HCT116 (cell line): ENCODE measurements at regions not wholly inside any gene's neighbourhood (a gene's known extent, or its start where the extent isn't known, plus 50 kb on each side); places are given as distances from the start of the nearest gene placed in this dataset.

Experiments
- ATAC-seq: fragments of 200-7000 bp; cut with Tn5 transposase; 2 replicates; pipeline ENCODE4 v1.9.1; 2020; ENCODE audit warnings: mild to moderate bottlenecking, moderate library complexity
- BruUV-seq: library from RNA; stranded (reverse); fragments of 400-500 nt; replicated peaks from 2 replicates; lab custom pipeline; 2021; lab: Mats Ljungman, UMichigan
- CTCF ChIA-PET: fragments of 300-600 bp; sonication (Branson Sonifier 250); formaldehyde crosslinking; loops from one replicate; lab custom pipeline; 2021; ENCODE audit warnings: antibody characterized with exemption; lab: Charles Lee
- POLR2A ChIA-PET: fragments of 300-600, 350-600 bp; sonication (Branson Sonifier 250); formaldehyde crosslinking; loops from one replicate; lab custom pipeline; 2021; ENCODE audit warnings: antibody characterized with exemption; lab: Charles Lee
- RAD21 ChIA-PET, 2 experiments: fragments of 300-600 bp; sonication (Branson Sonifier 250); formaldehyde crosslinking; loops; one replicate each; lab custom pipeline; 2023; ENCODE audit warnings: low total read pairs in 2 of 2; ENCODE audit not compliant: uncharacterized antibody in 2 of 2, unreplicated experiment in 2 of 2, low non-redundant PET in 1 of 2; lab: Charles Lee
- DNase-seq: peaks from one replicate; pipeline ENCODE4 v3.0.0-alpha.2; 2010; ENCODE audit warnings: low read depth, low spot score
- H2AFZ ChIP-seq: fragments of 200-600 bp; shearing (Covaris generic), sonication (generic); 2 replicates; pipeline ENCODE4 v1.6.1; 2017; ENCODE audit warnings: low read depth, mixed run types, mixed read lengths, antibody characterized with exemption, low read length; ENCODE audit not compliant: poor library complexity, severe bottlenecking
- H3K27ac ChIP-seq: 2 replicates; pipeline ENCODE4 v1.5.1; 2012; ENCODE audit warnings: low read depth, low read length
- H3K27me3 ChIP-seq: fragments of 200-600 bp; sonication (generic); 2 replicates; pipeline ENCODE4 v1.6.1; 2016; ENCODE audit warnings: mixed run types, low read length, mixed read lengths; ENCODE audit not compliant: insufficient read depth
- H3K36me3 ChIP-seq, 2 experiments: fragments of 200-500 bp in 1 of 2; fragments of 200-600 bp in 1 of 2; sonication (Bioruptor generic) in 1 of 2; sonication (generic) in 1 of 2; 2 replicates each; pipeline versions ENCODE4 v1.5.1 to v1.6.1; 2014 to 2016; ENCODE audit warnings: low read length in 2 of 2, inconsistent platforms in 1 of 2, mixed read lengths in 1 of 2, mixed run types in 1 of 2; ENCODE audit not compliant: insufficient read depth in 2 of 2, control insufficient read depth in 1 of 2
- H3K4me1 ChIP-seq, 2 experiments: fragments of 200-600 bp in 1 of 2; sonication (generic) in 1 of 2; 2 replicates each; pipeline versions ENCODE4 v1.5.1 to v1.6.1; 2012 to 2017; ENCODE audit warnings: low read length in 2 of 2, inconsistent platforms in 1 of 2, mild to moderate bottlenecking in 1 of 2, mixed read lengths in 1 of 2, mixed run types in 1 of 2, moderate library complexity in 1 of 2; ENCODE audit not compliant: insufficient read depth in 2 of 2, control insufficient read depth in 1 of 2
- H3K4me2 ChIP-seq: fragments of 200-600 bp; sonication (generic); 2 replicates; pipeline ENCODE4 v1.6.1; 2017; ENCODE audit warnings: mixed run types, low read length, mixed read lengths
- H3K4me3 ChIP-seq, 2 experiments: fragments of 200-600 bp in 1 of 2; sonication (generic) in 1 of 2; replicated peaks in 1 of 2; 2 replicates each; pipeline ENCODE4 v1.5.1; 2011 to 2016; ENCODE audit warnings: low read length in 2 of 2, control low read depth in 1 of 2, low read depth in 1 of 2, mild to moderate bottlenecking in 1 of 2, mixed read lengths in 1 of 2, mixed run types in 1 of 2
- H3K79me2 ChIP-seq: fragments of 200-600 bp; sonication (generic); 2 replicates; pipeline ENCODE4 v1.6.1; 2017; ENCODE audit warnings: mild to moderate bottlenecking, mixed run types, low read length, moderate library complexity, mixed read lengths; ENCODE audit not compliant: insufficient read depth
- H3K9ac ChIP-seq: fragments of 200-600 bp; sonication (generic); 2 replicates; pipeline ENCODE4 v1.6.1; 2016; ENCODE audit warnings: low read length, mixed read lengths
- H3K9me2 ChIP-seq: fragments of 200-600 bp; sonication (generic), shearing (Covaris generic); 2 replicates; pipeline ENCODE4 v1.6.1; 2017; ENCODE audit warnings: mixed run types, mild to moderate bottlenecking, moderate library complexity; ENCODE audit not compliant: insufficient read depth
- H3K9me3 ChIP-seq, 2 experiments: fragments of 200-500 bp in 1 of 2; fragments of 200-600 bp in 1 of 2; sonication (Bioruptor generic) in 1 of 2; sonication (generic) in 1 of 2; 2 replicates each; pipeline ENCODE4 v1.6.1; 2014 to 2017; ENCODE audit warnings: low read length in 2 of 2, mixed read lengths in 2 of 2, inconsistent platforms in 1 of 2, low read depth in 1 of 2, mild to moderate bottlenecking in 1 of 2, mixed run types in 1 of 2, moderate library complexity in 1 of 2; ENCODE audit not compliant: control insufficient read depth in 1 of 2, insufficient read depth in 1 of 2
- H4K20me1 ChIP-seq: fragments of 200-600 bp; sonication (generic), shearing (Covaris generic); 2 replicates; pipeline ENCODE4 v1.6.1; 2017; ENCODE audit warnings: mixed run types, mild to moderate bottlenecking, moderate library complexity; ENCODE audit not compliant: insufficient read depth
- CBX3 ChIP-seq: IDR thresholded peaks from 2 replicates; pipeline ENCODE4 v1.6.1; 2012; ENCODE audit warnings: low read depth
- EGR1 ChIP-seq: IDR thresholded peaks from 2 replicates; pipeline ENCODE4 v1.6.1; 2012; ENCODE audit warnings: low read depth
- ELF1 ChIP-seq: IDR thresholded peaks from 2 replicates; pipeline ENCODE4 v1.6.1; 2012; ENCODE audit warnings: low read depth, borderline replicate concordance
- EZH2 ChIP-seq: fragments of 200-600 bp; sonication (generic); IDR thresholded peaks from 2 replicates; pipeline ENCODE4 v1.6.1; 2017; ENCODE audit warnings: antibody characterized with exemption, mixed run types
- EZH2phosphoT487 ChIP-seq: fragments of 200-600 bp; IDR thresholded peaks from 2 replicates; pipeline ENCODE4 v1.6.1; 2018; ENCODE audit warnings: antibody characterized with exemption, borderline replicate concordance
- FOSL1 ChIP-seq: IDR thresholded peaks from 2 replicates; pipeline ENCODE4 v1.6.1; 2012; ENCODE audit warnings: low read depth
- MAX ChIP-seq: IDR thresholded peaks from 2 replicates; pipeline ENCODE4 v1.6.1; 2012
- POLR2A ChIP-seq: IDR thresholded peaks from 2 replicates; pipeline ENCODE4 v1.7.0; 2011; ENCODE audit warnings: borderline replicate concordance; ENCODE audit not compliant: insufficient read depth, insufficient read length; ENCODE audit errors: extremely low read depth
- POLR2AphosphoS5 ChIP-seq: IDR thresholded peaks from 2 replicates; pipeline ENCODE4 v1.6.1; 2011; ENCODE audit warnings: mild to moderate bottlenecking, low read depth, low read length, moderate library complexity
- RAD21 ChIP-seq: IDR thresholded peaks from 2 replicates; pipeline ENCODE4 v1.6.1; 2012; ENCODE audit warnings: low read depth, mild to moderate bottlenecking
- REST ChIP-seq: IDR thresholded peaks from 2 replicates; pipeline ENCODE4 v1.6.1; 2012; ENCODE audit warnings: low read depth
- SIN3A ChIP-seq: IDR thresholded peaks from 2 replicates; pipeline ENCODE4 v1.6.1; 2012; ENCODE audit warnings: low read depth
- SP1 ChIP-seq: IDR thresholded peaks from 2 replicates; pipeline ENCODE4 v1.6.1; 2012; ENCODE audit warnings: low read depth
- SRF ChIP-seq: IDR thresholded peaks from 2 replicates; pipeline ENCODE4 v1.6.1; 2012; ENCODE audit warnings: low read depth
- TCF7L2 ChIP-seq: IDR thresholded peaks from 2 replicates; pipeline ENCODE4 v1.7.0; 2011; ENCODE audit warnings: borderline replicate concordance, inconsistent platforms; ENCODE audit not compliant: insufficient read depth, insufficient read length; ENCODE audit errors: extremely low read depth
- ZNF274 ChIP-seq: fragments of 200-500 bp; sonication (Bioruptor generic); IDR thresholded peaks from 2 replicates; pipeline ENCODE4 v1.6.1; 2014; ENCODE audit warnings: mild to moderate bottlenecking, low read depth, low read length, inconsistent platforms
- intact Hi-C: fragments of 100-400 bp; cut with micrococcal nuclease; formaldehyde crosslinking; loops from 2 replicates; pipeline ENCODE4 v1.10.0; 2022
- TF ChIP-seq, protein P1 (sequence below): IDR thresholded peaks from 2 replicates; pipeline ENCODE4 v1.6.1; 2012
- TF ChIP-seq, protein P2 (sequence below), 3 experiments: fragments of 200-600 bp in 1 of 3; sonication (generic) in 1 of 3; IDR thresholded peaks in 2 of 3; conservative IDR thresholded peaks in 1 of 3; 2 replicates each; pipeline ENCODE4 v1.5.1; 2012 to 2017; ENCODE audit warnings: low read depth in 2 of 3, low read length in 2 of 3, antibody characterized with exemption in 1 of 3, borderline replicate concordance in 1 of 3, control low read depth in 1 of 3, mild to moderate bottlenecking in 1 of 3, mixed read lengths in 1 of 3, mixed run types in 1 of 3, moderate library complexity in 1 of 3; ENCODE audit not compliant: insufficient read depth in 1 of 3

DNA sequence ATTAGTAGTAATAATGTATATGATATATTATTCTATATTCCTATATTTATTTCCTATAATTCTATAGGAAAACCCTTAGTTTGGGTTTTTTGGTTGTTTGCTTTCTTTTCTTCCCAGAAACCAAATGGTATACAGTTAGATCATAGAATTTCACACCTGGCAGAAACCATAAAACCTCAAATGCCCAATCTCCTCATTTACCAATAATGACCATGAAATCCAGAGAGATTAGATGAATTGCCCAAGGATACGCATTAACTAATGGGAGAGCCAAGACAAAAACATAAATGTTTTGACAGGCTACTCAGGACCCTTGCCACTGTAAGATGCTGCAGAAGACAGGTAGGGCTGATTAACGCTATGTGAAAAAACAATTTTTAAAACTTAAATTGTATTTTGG lies 158.7 kb upstream of the FST start (continued):
- TF ChIP-seq, protein P1, sequence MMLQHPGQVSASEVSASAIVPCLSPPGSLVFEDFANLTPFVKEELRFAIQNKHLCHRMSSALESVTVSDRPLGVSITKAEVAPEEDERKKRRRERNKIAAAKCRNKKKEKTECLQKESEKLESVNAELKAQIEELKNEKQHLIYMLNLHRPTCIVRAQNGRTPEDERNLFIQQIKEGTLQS, result no peak
- TF ChIP-seq, all 23 proteins: peak for 0

DNA sequence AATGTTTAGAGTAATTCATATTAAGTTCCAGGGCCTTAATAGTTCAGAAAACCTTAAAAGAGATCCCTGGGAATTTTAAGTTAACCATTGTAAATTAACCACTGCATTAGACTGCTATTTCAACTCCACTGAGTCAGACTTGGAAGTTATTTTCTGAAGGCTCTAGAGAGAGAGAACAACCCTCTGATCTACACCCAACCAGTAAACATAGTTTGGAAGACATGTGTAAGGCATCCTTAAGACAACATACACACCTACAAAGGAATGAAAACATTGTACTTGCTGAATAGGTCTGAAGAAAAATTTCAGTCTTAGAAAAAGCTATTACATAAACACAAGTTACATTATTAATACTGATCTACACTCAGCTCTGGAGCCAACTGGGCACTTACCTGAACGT lies 158.2 kb upstream of the FST start:
- TF ChIP-seq SIN3A (no peak), EZH2phosphoT487 (no peak), POLR2AphosphoS5 (no peak), CBX3 (no peak), EZH2 (no peak), ELF1 (no peak), ZNF274 (no peak), REST (no peak), SP1 (no peak), EGR1 (no peak), MAX (no peak), POLR2A (no peak), RAD21 (no peak), SRF (no peak), FOSL1 (no peak), TCF7L2 (no peak)
- TF ChIP-seq, protein P1, result no peak
- TF ChIP-seq, protein P2, sequence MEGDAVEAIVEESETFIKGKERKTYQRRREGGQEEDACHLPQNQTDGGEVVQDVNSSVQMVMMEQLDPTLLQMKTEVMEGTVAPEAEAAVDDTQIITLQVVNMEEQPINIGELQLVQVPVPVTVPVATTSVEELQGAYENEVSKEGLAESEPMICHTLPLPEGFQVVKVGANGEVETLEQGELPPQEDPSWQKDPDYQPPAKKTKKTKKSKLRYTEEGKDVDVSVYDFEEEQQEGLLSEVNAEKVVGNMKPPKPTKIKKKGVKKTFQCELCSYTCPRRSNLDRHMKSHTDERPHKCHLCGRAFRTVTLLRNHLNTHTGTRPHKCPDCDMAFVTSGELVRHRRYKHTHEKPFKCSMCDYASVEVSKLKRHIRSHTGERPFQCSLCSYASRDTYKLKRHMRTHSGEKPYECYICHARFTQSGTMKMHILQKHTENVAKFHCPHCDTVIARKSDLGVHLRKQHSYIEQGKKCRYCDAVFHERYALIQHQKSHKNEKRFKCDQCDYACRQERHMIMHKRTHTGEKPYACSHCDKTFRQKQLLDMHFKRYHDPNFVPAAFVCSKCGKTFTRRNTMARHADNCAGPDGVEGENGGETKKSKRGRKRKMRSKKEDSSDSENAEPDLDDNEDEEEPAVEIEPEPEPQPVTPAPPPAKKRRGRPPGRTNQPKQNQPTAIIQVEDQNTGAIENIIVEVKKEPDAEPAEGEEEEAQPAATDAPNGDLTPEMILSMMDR (IDR thresholded peaks at IDR 0.05 in 2 of 3, conservative IDR thresholded peaks at IDR 0.05 in 1 of 3; ENCODE audit: borderline replicate concordance in 1 of 3, insufficient read depth in 1 of 3, low read depth in 2 of 3, low read length in 2 of 3), result no peak
- Histone ChIP-seq H2AFZ (no peak overlapping the region), H3K9me3 (no peaks in the 10 kb centered on the region), H3K79me2 (no peaks in the 10 kb centered on the region), H4K20me1 (no peaks in the 10 kb centered on the region), H3K9ac (no peak overlapping the region), H3K4me2 (no peak overlapping the region), H3K4me3 (no peak overlapping the region), H3K9me2 (no peaks in the 10 kb centered on the region), H3K27ac (no peak overlapping the region), H3K27me3 (no peaks in the 10 kb centered on the region), H3K36me3 (no peaks in the 10 kb centered on the region), H3K4me1 (no peaks in the 10 kb centered on the region)
- ChIA-PET POLR2A (no interaction called here), CTCF (no interaction called here), RAD21 (no interaction called here)
- no peak for DNase-seq
- BruUV-seq, result no TSS peak
- ATAC-seq, result no peak
- intact Hi-C loops, result no loop called here
